Loucy (cell line): ENCODE measurements at regions not wholly inside any gene's neighbourhood (a gene's known extent, or its start where the extent isn't known, plus 50 kb on each side); places are given as distances from the start of the nearest gene placed in this dataset.

Experiments
- H2AFZ ChIP-seq: fragments of 200-600 bp; sonication (generic); 2 replicates; pipeline ENCODE4 v1.6.0; 2016; ENCODE audit warnings: antibody characterized with exemption, mild to moderate bottlenecking, low read length, moderate library complexity
- H3F3A ChIP-seq: fragments of 200-600 bp; 2 replicates; pipeline ENCODE4 v1.6.0; 2016; ENCODE audit warnings: antibody characterized with exemption, low read depth, mild to moderate bottlenecking
- H3K27me3 ChIP-seq: fragments of 200-600 bp; sonication (generic); 2 replicates; pipeline ENCODE4 v1.6.1; 2014; ENCODE audit warnings: low read length, mild to moderate bottlenecking; ENCODE audit not compliant: insufficient read depth, poor library complexity, severe bottlenecking
- H3K36me3 ChIP-seq: fragments of 200-600 bp; sonication (generic); 2 replicates; pipeline ENCODE4 v1.6.1; 2016; ENCODE audit warnings: low read length; ENCODE audit not compliant: insufficient read depth
- H3K4me1 ChIP-seq: fragments of 200-600 bp; sonication (generic); 2 replicates; pipeline ENCODE4 v1.5.1; 2014; ENCODE audit warnings: low read length, mild to moderate bottlenecking; ENCODE audit not compliant: insufficient read depth, poor library complexity, severe bottlenecking
- H3K4me2 ChIP-seq: fragments of 200-600 bp; sonication (generic); 2 replicates; pipeline ENCODE4 v1.6.0; 2014; ENCODE audit warnings: antibody characterized with exemption, low read length, low read depth, mild to moderate bottlenecking; ENCODE audit not compliant: poor library complexity, severe bottlenecking
- H3K4me3 ChIP-seq: fragments of 200-600 bp; sonication (generic); 2 replicates; pipeline ENCODE4 v1.5.1; 2014; ENCODE audit warnings: low read length, mild to moderate bottlenecking, mixed read lengths; ENCODE audit not compliant: poor library complexity, severe bottlenecking
- H3K79me2 ChIP-seq: fragments of 200-600 bp; sonication (generic); 2 replicates; pipeline ENCODE4 v1.6.1; 2014; ENCODE audit warnings: low read length; ENCODE audit not compliant: insufficient read depth
- H3K9ac ChIP-seq: fragments of 200-600 bp; sonication (generic); 2 replicates; pipeline ENCODE4 v1.6.0; 2014; ENCODE audit warnings: mild to moderate bottlenecking, low read depth, low read length, moderate library complexity; ENCODE audit not compliant: poor library complexity, severe bottlenecking
- H3K9me2 ChIP-seq: fragments of 200-600 bp; sonication (generic); replicated peaks from 2 replicates; pipeline ENCODE4 v1.6.1; 2016; ENCODE audit warnings: low read depth, low read length, mixed read lengths
- H3K9me3 ChIP-seq: fragments of 200-600 bp; sonication (generic); 2 replicates; pipeline ENCODE4 v1.6.1; 2014; ENCODE audit warnings: mild to moderate bottlenecking, antibody characterized with exemption, low read length, low read depth; ENCODE audit not compliant: insufficient read depth
- H4K20me1 ChIP-seq: fragments of 200-600 bp; sonication (generic); 2 replicates; pipeline ENCODE4 v1.6.0; 2014; ENCODE audit warnings: antibody characterized with exemption, low read length, mild to moderate bottlenecking; ENCODE audit not compliant: insufficient read depth, poor library complexity, severe bottlenecking
- CTCF ChIP-seq: fragments of 200-600 bp; sonication (generic); conservative IDR thresholded peaks from 2 replicates; pipeline ENCODE4 v1.5.1; 2014; ENCODE audit warnings: mild to moderate bottlenecking, antibody characterized with exemption, low read length
- EZH2phosphoT487 ChIP-seq: fragments of 200-600 bp; IDR thresholded peaks from 2 replicates; pipeline ENCODE4 v1.6.1; 2018; ENCODE audit warnings: antibody characterized with exemption, mild to moderate bottlenecking, moderate library complexity, borderline replicate concordance

DNA sequence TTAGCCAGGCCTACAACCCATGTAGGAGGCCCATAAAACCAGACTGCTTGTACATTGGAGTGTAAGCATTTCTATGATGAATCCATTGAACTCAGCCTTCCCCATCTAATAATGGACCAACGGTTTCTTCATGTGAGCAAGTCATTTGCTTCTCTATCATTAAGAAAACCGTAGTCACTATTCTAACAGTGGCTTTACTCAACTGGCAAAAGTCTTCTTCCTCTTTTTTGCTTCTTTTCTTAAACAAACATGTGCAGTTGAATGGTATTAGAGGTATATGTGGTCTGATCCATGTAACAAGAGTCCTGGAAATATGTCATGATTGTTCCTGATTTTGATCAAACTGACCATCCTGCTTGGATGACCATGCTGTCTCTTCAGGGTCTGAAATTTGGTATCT, 132.4 kb upstream of the STXBP5 start:
- Histone ChIP-seq H3K4me1 (no peaks in the 10 kb centered on the region), H3K79me2 (no peaks in the 10 kb centered on the region), H3K9me2 (no peaks in the 10 kb centered on the region), H2AFZ (no peak overlapping the region), H3F3A (no peaks in the 10 kb centered on the region), H4K20me1 (no peaks in the 10 kb centered on the region), H3K4me2 (no peak overlapping the region), H3K36me3 (no peaks in the 10 kb centered on the region), H3K4me3 (no peak overlapping the region), H3K9me3 (peaks cover 4% of the 10 kb centered on the region; the same call in 1 of the 2 replicates), H3K9ac (no peak overlapping the region), H3K27me3 (no peaks in the 10 kb centered on the region)
- TF ChIP-seq CTCF, result no peak
- TF ChIP-seq EZH2phosphoT487, result no peak

GRCh38 chr6:147075381-147075780, 128.8 kb upstream of the STXBP5 start:
- Histone ChIP-seq H3F3A (no peaks in the 10 kb centered on the region), H3K9me3 (no peaks in the 10 kb centered on the region), H3K9ac (no peak overlapping the region), H2AFZ (no peak overlapping the region), H3K4me2 (no peak overlapping the region), H4K20me1 (no peaks in the 10 kb centered on the region), H3K36me3 (no peaks in the 10 kb centered on the region), H3K9me2 (no peaks in the 10 kb centered on the region), H3K79me2 (no peaks in the 10 kb centered on the region), H3K4me3 (no peak overlapping the region), H3K4me1 (peaks cover 7% of the 10 kb centered on the region), H3K27me3 (no peaks in the 10 kb centered on the region)
- TF ChIP-seq CTCF (no peak), EZH2phosphoT487 (no peak)

DNA sequence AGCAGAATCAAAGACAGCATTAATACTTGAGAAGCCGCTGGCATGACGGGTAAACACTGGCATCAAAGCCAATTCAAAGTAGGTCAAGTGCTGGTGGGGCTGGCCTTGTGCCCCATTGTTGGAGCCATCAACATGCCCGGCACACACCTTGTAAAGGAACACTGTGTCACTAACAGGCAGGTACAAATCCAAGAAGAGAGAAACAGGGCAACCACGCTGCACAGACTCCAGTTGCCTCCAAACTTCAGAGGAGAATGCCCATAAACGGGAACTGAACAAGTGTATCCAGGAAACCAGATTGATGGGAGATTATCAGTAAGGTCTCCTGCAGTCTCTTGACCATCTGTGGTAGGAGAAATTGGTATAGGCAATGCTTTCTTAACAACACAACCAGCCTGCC, 127.0 kb upstream of the STXBP5 start:
- no peak overlapping the region for H2AFZ ChIP-seq
- peaks cover 7% of the 10 kb centered on the region for H3K4me1 ChIP-seq
- H3K9ac ChIP-seq, result no peak overlapping the region
- H3F3A ChIP-seq, result no peaks in the 10 kb centered on the region
- H3K9me3 ChIP-seq, result no peaks in the 10 kb centered on the region
- no peaks in the 10 kb centered on the region for H3K9me2 ChIP-seq
- H4K20me1 ChIP-seq, result no peaks in the 10 kb centered on the region
- H3K79me2 ChIP-seq, result no peaks in the 10 kb centered on the region
- H3K4me3 ChIP-seq, result no peak overlapping the region
- H3K36me3 ChIP-seq, result no peaks in the 10 kb centered on the region
- H3K4me2 ChIP-seq, result no peak overlapping the region
- H3K27me3 ChIP-seq, result no peaks in the 10 kb centered on the region
- TF ChIP-seq CTCF (no peak), EZH2phosphoT487 (no peak)
